ENCODE measurements at regions not wholly inside any gene's neighbourhood (a gene's known extent, or its start where the extent isn't known, plus 50 kb on each side); places are given as distances from the start of the nearest gene placed in this dataset.
"Not testable (repeated sequence)": the region's sequence is repeated elsewhere in the genome, so short reads cannot be mapped to it uniquely, and the experiment has no call there.

DNA sequence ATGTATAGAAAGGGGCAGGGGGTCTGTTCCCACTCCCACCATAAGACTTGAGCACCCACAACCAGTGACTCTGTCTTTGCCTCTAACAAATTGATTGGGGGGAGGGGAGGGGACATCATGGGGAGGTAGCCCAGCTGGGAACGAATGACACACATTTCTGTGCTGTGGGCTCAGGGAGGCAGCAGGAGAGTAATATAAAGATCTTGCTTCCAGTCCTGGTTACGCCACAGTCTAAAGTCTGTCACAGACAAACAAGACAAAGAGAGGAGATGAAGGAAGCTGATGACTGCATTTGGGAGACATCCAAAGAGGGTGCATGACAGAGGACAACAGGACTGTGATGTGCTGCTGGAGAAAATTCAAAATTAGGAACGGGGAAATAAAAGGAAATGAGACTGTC is 153.9 kb downstream of the ACTR3B start:
- no peak for DNase-seq (ENCODE audit: unreplicated experiment)
- intact Hi-C loops (cut with micrococcal nuclease) = no loop called here
- ChIA-PET CTCF (no interaction called here), POLR2A (no interaction called here)
- Mint-ChIP-seq H3K4me1 (ENCODE audit: insufficient read depth, unreplicated experiment) (no peaks in the 10 kb centered on the region), H3K27me3 (ENCODE audit: insufficient read depth, unreplicated experiment) (no peaks in the 10 kb centered on the region), H3K4me3 (ENCODE audit: unreplicated experiment) (no peak overlapping the region), H3K9me3 (ENCODE audit: unreplicated experiment) (no peaks in the 10 kb centered on the region), H3K36me3 (ENCODE audit: insufficient read depth, unreplicated experiment) (no peaks in the 10 kb centered on the region), H3K27ac (ENCODE audit: low read depth, unreplicated experiment) (no peak overlapping the region)
- BruUV-seq (replicated peaks) = no TSS peak
- TF ChIP-seq, protein P1, sequence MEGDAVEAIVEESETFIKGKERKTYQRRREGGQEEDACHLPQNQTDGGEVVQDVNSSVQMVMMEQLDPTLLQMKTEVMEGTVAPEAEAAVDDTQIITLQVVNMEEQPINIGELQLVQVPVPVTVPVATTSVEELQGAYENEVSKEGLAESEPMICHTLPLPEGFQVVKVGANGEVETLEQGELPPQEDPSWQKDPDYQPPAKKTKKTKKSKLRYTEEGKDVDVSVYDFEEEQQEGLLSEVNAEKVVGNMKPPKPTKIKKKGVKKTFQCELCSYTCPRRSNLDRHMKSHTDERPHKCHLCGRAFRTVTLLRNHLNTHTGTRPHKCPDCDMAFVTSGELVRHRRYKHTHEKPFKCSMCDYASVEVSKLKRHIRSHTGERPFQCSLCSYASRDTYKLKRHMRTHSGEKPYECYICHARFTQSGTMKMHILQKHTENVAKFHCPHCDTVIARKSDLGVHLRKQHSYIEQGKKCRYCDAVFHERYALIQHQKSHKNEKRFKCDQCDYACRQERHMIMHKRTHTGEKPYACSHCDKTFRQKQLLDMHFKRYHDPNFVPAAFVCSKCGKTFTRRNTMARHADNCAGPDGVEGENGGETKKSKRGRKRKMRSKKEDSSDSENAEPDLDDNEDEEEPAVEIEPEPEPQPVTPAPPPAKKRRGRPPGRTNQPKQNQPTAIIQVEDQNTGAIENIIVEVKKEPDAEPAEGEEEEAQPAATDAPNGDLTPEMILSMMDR (IDR thresholded peaks at IDR 0.05; ENCODE audit: unreplicated experiment) = no peak

GRCh38 chr7:152914014-152914844 is 154.7 kb downstream of the ACTR3B start:
- ChIA-PET POLR2A (no interaction called here), CTCF (no interaction called here)
- no TSS peak for BruUV-seq (replicated peaks)

GRCh38 chr7:152914845-152915102 is 155.2 kb downstream of the ACTR3B start:
- H3K4me1 Mint-ChIP-seq (ENCODE audit: insufficient read depth, unreplicated experiment); intact Hi-C loops (cut with micrococcal nuclease); CTCF ChIA-PET; H3K27me3 Mint-ChIP-seq (ENCODE audit: insufficient read depth, unreplicated experiment); BruUV-seq (replicated peaks); H3K36me3 Mint-ChIP-seq (ENCODE audit: insufficient read depth, unreplicated experiment); H3K4me3 Mint-ChIP-seq (ENCODE audit: unreplicated experiment); H3K9me3 Mint-ChIP-seq (ENCODE audit: unreplicated experiment); DNase-seq (ENCODE audit: unreplicated experiment); POLR2A ChIA-PET; H3K27ac Mint-ChIP-seq (ENCODE audit: low read depth, unreplicated experiment): not testable (repeated sequence)

More at GRCh38 chr7:152914014-152914844, 154.7 kb downstream of the ACTR3B start:
- TF ChIP-seq, protein P1 (IDR thresholded peaks at IDR 0.05; ENCODE audit: unreplicated experiment) = no peak
- Mint-ChIP-seq H3K4me1 (ENCODE audit: insufficient read depth, unreplicated experiment) (no peaks in the 10 kb centered on the region), H3K4me3 (ENCODE audit: unreplicated experiment) (no peak overlapping the region), H3K27me3 (ENCODE audit: insufficient read depth, unreplicated experiment) (no peaks in the 10 kb centered on the region), H3K9me3 (ENCODE audit: unreplicated experiment) (no peaks in the 10 kb centered on the region), H3K27ac (ENCODE audit: low read depth, unreplicated experiment) (no peak overlapping the region), H3K36me3 (ENCODE audit: insufficient read depth, unreplicated experiment) (no peaks in the 10 kb centered on the region)
- intact Hi-C loops (cut with micrococcal nuclease) = no loop called here
- DNase-seq (ENCODE audit: unreplicated experiment) = no peak

DNA sequence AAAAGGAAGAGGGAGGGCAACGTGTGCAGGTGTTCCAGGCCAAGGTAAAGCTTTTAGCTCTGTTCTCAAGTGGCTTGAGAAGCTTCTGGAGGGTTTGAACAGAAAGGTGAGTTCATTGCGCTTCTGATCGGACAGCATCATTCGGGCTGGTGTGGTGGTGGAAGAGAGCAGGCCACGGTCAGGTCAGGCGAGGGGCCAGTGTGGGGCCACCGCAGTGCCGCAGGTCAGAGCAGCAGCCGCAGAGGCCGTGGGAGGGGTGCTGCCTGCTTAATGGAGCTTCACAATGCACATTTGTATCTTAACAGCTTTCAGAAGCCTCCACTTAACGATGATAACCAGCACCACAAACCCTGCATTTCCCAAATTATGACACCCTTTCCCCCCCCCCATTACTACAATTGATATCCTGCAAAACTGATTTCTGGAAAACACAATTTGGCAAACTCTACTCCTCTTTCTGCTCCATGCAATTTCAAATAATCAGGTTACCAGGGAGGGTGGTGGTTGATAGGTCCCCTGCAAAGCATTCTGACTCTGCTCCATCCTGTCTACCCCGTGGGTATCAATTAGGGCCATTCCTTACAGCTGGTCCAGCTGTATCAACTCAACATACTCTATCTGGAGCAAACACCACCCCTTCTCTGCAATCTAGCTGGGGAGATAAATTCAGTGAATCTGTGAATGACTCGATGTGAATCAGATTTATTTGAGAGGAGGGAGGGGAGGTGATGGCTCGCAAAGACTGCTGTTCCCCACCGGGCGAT is 162.9 kb downstream of the ACTR3B start:
- H3K27me3 Mint-ChIP-seq (ENCODE audit: insufficient read depth, unreplicated experiment) = no peaks in the 10 kb centered on the region
- TF ChIP-seq, protein P1 (IDR thresholded peaks at IDR 0.05; ENCODE audit: unreplicated experiment) = no peak
- H3K4me3 Mint-ChIP-seq (ENCODE audit: unreplicated experiment) = no peak overlapping the region
- POLR2A ChIA-PET = no interaction called here
- no peak for DNase-seq (ENCODE audit: unreplicated experiment)
- no peaks in the 10 kb centered on the region for H3K36me3 Mint-ChIP-seq (ENCODE audit: insufficient read depth, unreplicated experiment)
- no TSS peak for BruUV-seq (replicated peaks)
- CTCF ChIA-PET = no interaction called here
- intact Hi-C loops (cut with micrococcal nuclease) = no loop called here
- no peak overlapping the region for H3K27ac Mint-ChIP-seq (ENCODE audit: low read depth, unreplicated experiment)
- H3K9me3 Mint-ChIP-seq (ENCODE audit: unreplicated experiment) = peaks cover 18% of the 10 kb centered on the region
- no peaks in the 10 kb centered on the region for H3K4me1 Mint-ChIP-seq (ENCODE audit: insufficient read depth, unreplicated experiment)
